ENCODE measurements at regions not wholly inside any gene's neighbourhood (a gene's known extent, or its start where the extent isn't known, plus 50 kb on each side); places are given as distances from the start of the nearest gene placed in this dataset.

DNA sequence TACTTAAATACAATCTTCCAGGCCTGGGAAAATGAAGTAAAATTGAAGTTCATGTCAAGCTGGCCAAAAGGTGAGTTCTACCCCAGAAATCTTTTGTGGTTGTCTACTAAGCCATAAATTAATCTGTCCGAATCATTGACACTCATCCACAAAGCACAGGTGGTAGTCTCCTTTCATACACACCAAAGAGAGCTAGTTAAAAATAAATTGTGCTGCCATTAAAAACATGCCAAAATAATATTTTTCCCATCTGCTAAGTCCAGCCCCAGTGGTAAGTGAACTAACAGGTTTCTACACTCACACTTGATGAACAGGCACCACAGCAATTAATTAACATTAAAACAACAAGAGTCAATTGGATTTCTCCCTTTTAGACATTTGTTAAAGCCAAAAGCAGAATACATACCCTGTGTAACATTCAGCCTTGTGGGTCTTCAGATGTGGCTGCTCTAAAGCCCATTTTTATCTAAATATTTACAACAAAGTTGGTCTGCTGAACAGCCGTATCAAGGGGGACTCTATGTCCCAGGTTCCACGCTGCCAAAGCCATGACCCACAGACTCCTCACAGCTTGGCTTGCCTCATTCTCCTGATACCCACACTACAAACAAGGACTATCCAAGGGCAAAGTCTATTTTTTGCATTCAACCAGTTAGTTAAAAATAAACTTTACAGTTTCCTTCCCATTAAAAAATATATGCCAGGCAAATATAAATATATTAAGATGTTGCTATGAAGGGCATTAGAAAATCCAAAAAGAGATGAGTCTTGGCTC, 490.4 kb downstream of the BMP2 start:
- no peak overlapping the region for H3K4me3 Mint-ChIP-seq (ENCODE audit: unreplicated experiment)
- no peak for DNase-seq
- no peaks in the 10 kb centered on the region for H3K9me3 Mint-ChIP-seq (ENCODE audit: unreplicated experiment)
- no peak overlapping the region for H3K27ac Mint-ChIP-seq (ENCODE audit: unreplicated experiment)
- no peaks in the 10 kb centered on the region for H3K27me3 Mint-ChIP-seq (ENCODE audit: unreplicated experiment)
- H3K36me3 Mint-ChIP-seq (ENCODE audit: unreplicated experiment) = no peaks in the 10 kb centered on the region
- no peaks in the 10 kb centered on the region for H3K4me1 Mint-ChIP-seq (ENCODE audit: low read depth, unreplicated experiment)
- TF ChIP-seq, protein P1, sequence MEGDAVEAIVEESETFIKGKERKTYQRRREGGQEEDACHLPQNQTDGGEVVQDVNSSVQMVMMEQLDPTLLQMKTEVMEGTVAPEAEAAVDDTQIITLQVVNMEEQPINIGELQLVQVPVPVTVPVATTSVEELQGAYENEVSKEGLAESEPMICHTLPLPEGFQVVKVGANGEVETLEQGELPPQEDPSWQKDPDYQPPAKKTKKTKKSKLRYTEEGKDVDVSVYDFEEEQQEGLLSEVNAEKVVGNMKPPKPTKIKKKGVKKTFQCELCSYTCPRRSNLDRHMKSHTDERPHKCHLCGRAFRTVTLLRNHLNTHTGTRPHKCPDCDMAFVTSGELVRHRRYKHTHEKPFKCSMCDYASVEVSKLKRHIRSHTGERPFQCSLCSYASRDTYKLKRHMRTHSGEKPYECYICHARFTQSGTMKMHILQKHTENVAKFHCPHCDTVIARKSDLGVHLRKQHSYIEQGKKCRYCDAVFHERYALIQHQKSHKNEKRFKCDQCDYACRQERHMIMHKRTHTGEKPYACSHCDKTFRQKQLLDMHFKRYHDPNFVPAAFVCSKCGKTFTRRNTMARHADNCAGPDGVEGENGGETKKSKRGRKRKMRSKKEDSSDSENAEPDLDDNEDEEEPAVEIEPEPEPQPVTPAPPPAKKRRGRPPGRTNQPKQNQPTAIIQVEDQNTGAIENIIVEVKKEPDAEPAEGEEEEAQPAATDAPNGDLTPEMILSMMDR (IDR thresholded peaks at IDR 0.05; ENCODE audit: partially characterized antibody, unreplicated experiment) = no peak

GRCh38 chr20:7262803-7263202, 495.3 kb downstream of the BMP2 start:
- Mint-ChIP-seq H3K4me1 (ENCODE audit: low read depth, unreplicated experiment) (no peaks in the 10 kb centered on the region), H3K9me3 (ENCODE audit: unreplicated experiment) (no peaks in the 10 kb centered on the region), H3K36me3 (ENCODE audit: unreplicated experiment) (no peaks in the 10 kb centered on the region), H3K4me3 (ENCODE audit: unreplicated experiment) (no peak overlapping the region), H3K27me3 (ENCODE audit: unreplicated experiment) (no peaks in the 10 kb centered on the region), H3K27ac (ENCODE audit: unreplicated experiment) (no peak overlapping the region)
- no peak for DNase-seq
- TF ChIP-seq, protein P1 (IDR thresholded peaks at IDR 0.05; ENCODE audit: partially characterized antibody, unreplicated experiment) = no peak

GRCh38 chr20:7264137-7264536, 496.7 kb downstream of the BMP2 start:
- no peak overlapping the region for H3K4me3 Mint-ChIP-seq (ENCODE audit: unreplicated experiment)
- H3K27ac Mint-ChIP-seq (ENCODE audit: unreplicated experiment) = no peak overlapping the region
- no peaks in the 10 kb centered on the region for H3K9me3 Mint-ChIP-seq (ENCODE audit: unreplicated experiment)
- H3K4me1 Mint-ChIP-seq (ENCODE audit: low read depth, unreplicated experiment) = no peaks in the 10 kb centered on the region
- DNase-seq = no peak
- no peaks in the 10 kb centered on the region for H3K36me3 Mint-ChIP-seq (ENCODE audit: unreplicated experiment)
- no peaks in the 10 kb centered on the region for H3K27me3 Mint-ChIP-seq (ENCODE audit: unreplicated experiment)
- TF ChIP-seq, protein P1 (IDR thresholded peaks at IDR 0.05; ENCODE audit: partially characterized antibody, unreplicated experiment) = no peak

DNA sequence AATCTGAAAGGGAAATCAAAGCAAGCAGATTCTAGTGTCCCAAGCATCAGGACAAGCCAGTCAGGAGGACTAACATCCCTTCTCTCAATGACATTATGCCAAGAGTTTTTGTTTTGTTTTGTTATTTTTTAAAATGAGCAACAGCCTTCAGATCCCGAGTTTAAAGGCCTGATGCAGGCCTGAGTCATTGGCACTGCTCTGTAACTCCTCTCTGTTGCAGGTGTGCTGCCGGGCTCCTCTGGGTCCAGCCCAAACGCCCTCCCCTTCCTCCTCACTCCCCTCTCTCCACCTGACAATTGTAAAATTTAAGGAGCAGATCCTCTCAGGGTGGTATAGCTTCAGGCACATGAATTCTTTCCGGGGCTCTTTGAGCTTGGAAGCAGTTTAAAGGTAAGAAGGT, 502.0 kb downstream of the BMP2 start:
- no peaks in the 10 kb centered on the region for H3K9me3 Mint-ChIP-seq (ENCODE audit: unreplicated experiment)
- no peak overlapping the region for H3K27ac Mint-ChIP-seq (ENCODE audit: unreplicated experiment)
- H3K4me1 Mint-ChIP-seq (ENCODE audit: low read depth, unreplicated experiment) = no peaks in the 10 kb centered on the region
- H3K4me3 Mint-ChIP-seq (ENCODE audit: unreplicated experiment) = no peak overlapping the region
- no peaks in the 10 kb centered on the region for H3K36me3 Mint-ChIP-seq (ENCODE audit: unreplicated experiment)
- DNase-seq = no peak
- TF ChIP-seq, protein P1 (IDR thresholded peaks at IDR 0.05; ENCODE audit: partially characterized antibody, unreplicated experiment) = no peak
- no peaks in the 10 kb centered on the region for H3K27me3 Mint-ChIP-seq (ENCODE audit: unreplicated experiment)

DNA sequence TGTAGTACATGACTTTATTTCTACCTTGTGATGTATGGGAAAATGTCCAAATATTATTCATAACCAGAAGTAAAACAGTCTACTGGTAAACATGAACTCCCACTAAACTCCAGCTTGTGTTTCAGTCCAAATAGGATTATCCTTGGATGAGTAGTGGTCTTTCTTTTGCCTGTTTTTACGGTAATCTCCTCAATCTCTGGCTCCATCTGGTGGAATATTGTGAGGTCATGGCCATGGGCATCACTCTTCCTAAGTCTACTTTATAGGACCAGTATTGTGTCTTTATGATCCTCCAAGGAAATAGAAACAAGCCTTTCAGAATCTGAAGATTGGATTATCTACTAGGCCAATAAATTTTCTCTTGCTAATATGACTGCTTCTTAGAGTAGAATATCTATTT, 505.0 kb downstream of the BMP2 start:
- Mint-ChIP-seq H3K4me3 (ENCODE audit: unreplicated experiment) (no peak overlapping the region), H3K4me1 (ENCODE audit: low read depth, unreplicated experiment) (no peaks in the 10 kb centered on the region), H3K9me3 (ENCODE audit: unreplicated experiment) (no peaks in the 10 kb centered on the region), H3K27me3 (ENCODE audit: unreplicated experiment) (peaks cover 2% of the 10 kb centered on the region), H3K36me3 (ENCODE audit: unreplicated experiment) (no peaks in the 10 kb centered on the region), H3K27ac (ENCODE audit: unreplicated experiment) (no peak overlapping the region)
- DNase-seq = no peak
- TF ChIP-seq, protein P1 (IDR thresholded peaks at IDR 0.05; ENCODE audit: partially characterized antibody, unreplicated experiment) = peak; percentile 15
